Activated CD8-positive, alpha-beta T cell treated with anti-CD3 and anti-CD28 coated beads for 36 hours (primary cell): ENCODE measurements at regions not wholly inside any gene's neighbourhood (a gene's known extent, or its start where the extent isn't known, plus 50 kb on each side); places are given as distances from the start of the nearest gene placed in this dataset.

Experiments
- ATAC-seq: fragments of 200-7000 bp; cut with Tn5 transposase; one replicate; pipeline ENCODE4 v1.10.0; 2021; ENCODE audit warnings: mild to moderate bottlenecking, moderate library complexity
- CTCF ChIA-PET: fragments of 350-600 bp; sonication (Branson Sonifier 250); formaldehyde crosslinking; loops from one replicate; lab custom pipeline; 2021; ENCODE audit warnings: antibody characterized with exemption; lab: Charles Lee
- POLR2A ChIA-PET: fragments of 350-600 bp; sonication (Branson Sonifier 250); formaldehyde crosslinking; loops from one replicate; lab custom pipeline; 2021; ENCODE audit warnings: antibody characterized with exemption; lab: Charles Lee
- DNase-seq: peaks from one replicate; pipeline ENCODE4 v3.0.0-alpha.2; 2020
- H3K27ac Mint-ChIP-seq: one replicate; pipeline ENCODE4 v1.8.0; 2021; ENCODE audit warnings: mild to moderate bottlenecking, mixed read lengths
- H3K27me3 Mint-ChIP-seq: one replicate; pipeline ENCODE4 v1.8.0; 2021; ENCODE audit warnings: mixed read lengths
- H3K36me3 Mint-ChIP-seq: one replicate; pipeline ENCODE4 v1.8.0; 2021; ENCODE audit warnings: low read depth, mixed read lengths
- H3K4me1 Mint-ChIP-seq: one replicate; pipeline ENCODE4 v1.8.0; 2021; ENCODE audit warnings: low read depth, mixed read lengths
- H3K4me3 Mint-ChIP-seq: one replicate; pipeline ENCODE4 v1.8.0; 2021; ENCODE audit warnings: mild to moderate bottlenecking, moderate library complexity, mixed read lengths
- H3K9me3 Mint-ChIP-seq: one replicate; pipeline ENCODE4 v1.8.0; 2021; ENCODE audit warnings: mixed read lengths
- intact Hi-C: fragments of 100-400 bp; cut with micrococcal nuclease; formaldehyde crosslinking; loops from one replicate; pipeline ENCODE4 v1.10.0; 2022
- TF ChIP-seq, protein P1 (sequence below): fragments of 200-600 bp; IDR thresholded peaks from one replicate; pipeline ENCODE4 v1.8.0; 2022; ENCODE audit warnings: antibody characterized with exemption, mild to moderate bottlenecking

DNA sequence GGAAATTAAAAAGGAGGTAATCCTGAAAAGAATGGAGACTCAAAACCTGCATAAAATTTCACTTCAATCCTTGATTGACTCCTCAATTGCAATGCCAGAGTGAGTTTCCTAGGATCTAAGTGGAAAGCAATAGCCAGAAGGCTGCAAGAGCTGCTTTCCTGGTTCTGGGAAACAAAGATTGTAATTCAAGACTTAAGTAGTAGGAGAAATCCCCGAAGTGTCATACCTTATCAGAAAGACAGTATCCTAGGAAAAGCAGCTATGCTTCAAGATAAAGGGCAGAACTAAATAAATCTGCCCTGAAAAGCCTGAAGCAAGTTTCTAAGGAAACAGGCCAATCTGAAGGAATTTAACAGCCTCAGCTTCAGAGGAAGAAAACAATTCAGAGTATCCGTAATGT is 390.2 kb downstream of the DSC3 start:
- CTCF ChIA-PET = no interaction called here
- DNase-seq (no peak), ATAC-seq (no peak)
- no peak overlapping the region for H3K27ac Mint-ChIP-seq
- intact Hi-C loops = no loop called here
- no peak overlapping the region for H3K4me3 Mint-ChIP-seq
- H3K9me3 Mint-ChIP-seq = peaks cover 3% of the 10 kb centered on the region
- H3K36me3 Mint-ChIP-seq = no peaks in the 10 kb centered on the region
- TF ChIP-seq, protein P1, sequence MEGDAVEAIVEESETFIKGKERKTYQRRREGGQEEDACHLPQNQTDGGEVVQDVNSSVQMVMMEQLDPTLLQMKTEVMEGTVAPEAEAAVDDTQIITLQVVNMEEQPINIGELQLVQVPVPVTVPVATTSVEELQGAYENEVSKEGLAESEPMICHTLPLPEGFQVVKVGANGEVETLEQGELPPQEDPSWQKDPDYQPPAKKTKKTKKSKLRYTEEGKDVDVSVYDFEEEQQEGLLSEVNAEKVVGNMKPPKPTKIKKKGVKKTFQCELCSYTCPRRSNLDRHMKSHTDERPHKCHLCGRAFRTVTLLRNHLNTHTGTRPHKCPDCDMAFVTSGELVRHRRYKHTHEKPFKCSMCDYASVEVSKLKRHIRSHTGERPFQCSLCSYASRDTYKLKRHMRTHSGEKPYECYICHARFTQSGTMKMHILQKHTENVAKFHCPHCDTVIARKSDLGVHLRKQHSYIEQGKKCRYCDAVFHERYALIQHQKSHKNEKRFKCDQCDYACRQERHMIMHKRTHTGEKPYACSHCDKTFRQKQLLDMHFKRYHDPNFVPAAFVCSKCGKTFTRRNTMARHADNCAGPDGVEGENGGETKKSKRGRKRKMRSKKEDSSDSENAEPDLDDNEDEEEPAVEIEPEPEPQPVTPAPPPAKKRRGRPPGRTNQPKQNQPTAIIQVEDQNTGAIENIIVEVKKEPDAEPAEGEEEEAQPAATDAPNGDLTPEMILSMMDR = no peak
- no peaks in the 10 kb centered on the region for H3K4me1 Mint-ChIP-seq
- H3K27me3 Mint-ChIP-seq = no peaks in the 10 kb centered on the region
- POLR2A ChIA-PET = no interaction called here

DNA sequence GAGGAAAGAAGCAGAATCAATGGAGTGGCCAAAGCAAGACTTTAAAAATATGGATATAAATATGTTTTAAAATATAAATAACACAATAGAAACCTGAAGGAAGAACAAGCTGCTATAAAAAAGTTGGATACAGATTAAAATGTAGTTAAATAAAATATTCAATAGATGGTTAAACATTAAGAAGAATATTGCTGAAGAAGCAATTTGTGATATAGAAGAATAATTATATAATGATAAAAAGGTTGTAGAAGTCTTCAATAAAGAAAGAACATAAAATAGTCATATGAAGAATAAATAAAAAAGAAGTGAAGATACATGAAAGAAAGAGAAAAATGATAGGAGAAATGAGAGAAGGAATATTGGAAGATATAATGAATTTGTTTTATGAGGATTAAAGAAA is 392.0 kb downstream of the DSC3 start:
- Mint-ChIP-seq H3K9me3 (peaks cover 2% of the 10 kb centered on the region), H3K36me3 (no peaks in the 10 kb centered on the region), H3K27ac (no peak overlapping the region), H3K4me1 (no peaks in the 10 kb centered on the region), H3K4me3 (no peak overlapping the region), H3K27me3 (no peaks in the 10 kb centered on the region)
- intact Hi-C loops = no loop called here
- POLR2A ChIA-PET = no interaction called here
- TF ChIP-seq, protein P1 = no peak
- DNase-seq = no peak
- ATAC-seq = no peak
- CTCF ChIA-PET = interaction anchor here (0.5 kb wide), 1 partner anchor 38 kb away, joined by 3 read pairs; no protein-coding TSS in a partner anchor

DNA sequence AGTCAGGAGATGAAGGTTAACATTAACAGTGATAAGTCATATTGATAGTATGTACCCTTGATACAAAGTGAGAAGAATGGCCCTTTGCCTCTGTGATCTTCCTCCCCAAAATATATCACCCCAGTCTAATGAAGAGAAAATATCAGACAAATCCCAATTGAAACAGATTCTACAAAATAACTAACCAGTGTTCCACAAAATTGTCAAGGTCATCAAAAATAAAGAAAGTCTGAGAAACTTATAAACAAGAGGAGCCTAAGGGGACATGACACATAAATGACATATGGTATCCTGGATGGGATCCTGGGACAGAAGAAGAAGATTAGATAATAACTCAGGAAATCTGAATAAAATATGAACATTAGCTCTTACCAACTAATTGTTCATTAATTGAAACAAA is 398.4 kb downstream of the DSC3 start:
- CTCF ChIA-PET = no interaction called here
- Mint-ChIP-seq H3K27ac (no peak overlapping the region), H3K9me3 (peaks cover 4% of the 10 kb centered on the region), H3K4me3 (no peak overlapping the region), H3K27me3 (no peaks in the 10 kb centered on the region), H3K4me1 (no peaks in the 10 kb centered on the region), H3K36me3 (no peaks in the 10 kb centered on the region)
- no peak for DNase-seq
- TF ChIP-seq, protein P1 = no peak
- intact Hi-C loops = no loop called here
- POLR2A ChIA-PET = no interaction called here
- no peak for ATAC-seq

DNA sequence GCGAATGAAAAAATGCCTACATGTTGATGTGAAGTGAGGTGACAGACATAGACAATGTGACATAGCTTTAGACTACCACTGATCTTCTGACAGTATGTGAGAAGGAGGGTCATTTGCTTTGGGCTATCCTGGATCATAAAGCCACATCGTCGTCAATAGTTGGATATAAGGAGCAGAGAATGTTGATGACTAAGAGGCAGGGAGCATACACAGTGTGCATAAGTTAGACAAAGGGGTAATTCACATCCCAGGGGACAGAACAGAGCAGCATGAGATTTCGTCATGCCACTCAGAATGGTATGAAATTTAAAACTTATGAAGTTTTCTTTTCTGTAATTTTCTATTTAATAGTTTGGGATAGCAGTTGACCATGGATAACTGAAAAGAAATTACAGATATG is 403.2 kb downstream of the DSC3 start:
- POLR2A ChIA-PET = no interaction called here
- CTCF ChIA-PET = interaction anchor here (0.6 kb wide), 1 partner anchor 395 kb away, joined by 3 read pairs; no protein-coding TSS in a partner anchor
- intact Hi-C loops = no loop called here
- TF ChIP-seq, protein P1 = no peak
- H3K9me3 Mint-ChIP-seq = peaks cover 9% of the 10 kb centered on the region
- no peak overlapping the region for H3K27ac Mint-ChIP-seq
- no peak for ATAC-seq
- no peaks in the 10 kb centered on the region for H3K4me1 Mint-ChIP-seq
- no peaks in the 10 kb centered on the region for H3K27me3 Mint-ChIP-seq
- no peak overlapping the region for H3K4me3 Mint-ChIP-seq
- no peaks in the 10 kb centered on the region for H3K36me3 Mint-ChIP-seq
- DNase-seq = no peak

DNA sequence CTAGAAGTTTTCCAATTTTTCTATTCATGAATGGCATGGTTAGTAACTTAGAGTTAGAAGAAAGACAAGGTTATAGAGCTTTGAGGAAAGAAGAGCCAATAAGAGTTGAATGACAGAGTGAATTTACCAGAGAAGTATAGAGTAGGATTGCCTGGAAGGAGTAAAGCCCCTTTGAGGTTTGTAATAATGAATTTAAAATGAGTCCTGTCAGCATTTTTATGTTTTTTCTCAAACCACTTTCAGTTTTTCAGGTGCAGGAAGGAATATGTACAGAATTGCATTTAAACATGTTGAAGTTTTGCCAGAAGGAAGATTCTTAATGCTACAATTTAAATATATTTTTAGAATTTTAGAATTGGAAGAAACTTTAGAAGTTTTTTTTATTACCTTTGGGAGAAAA is 408.3 kb downstream of the DSC3 start:
- H3K27ac Mint-ChIP-seq = no peak overlapping the region
- no peak overlapping the region for H3K4me3 Mint-ChIP-seq
- DNase-seq = no peak
- TF ChIP-seq, protein P1 = no peak
- intact Hi-C loops = no loop called here
- H3K36me3 Mint-ChIP-seq = no peaks in the 10 kb centered on the region
- no peaks in the 10 kb centered on the region for H3K4me1 Mint-ChIP-seq
- H3K9me3 Mint-ChIP-seq = peaks cover 12% of the 10 kb centered on the region
- ATAC-seq = no peak
- ChIA-PET POLR2A (no interaction called here), CTCF (no interaction called here)
- no peaks in the 10 kb centered on the region for H3K27me3 Mint-ChIP-seq
